HCT116 (cell line): ENCODE measurements at regions not wholly inside any gene's neighbourhood (a gene's known extent, or its start where the extent isn't known, plus 50 kb on each side); places are given as distances from the start of the nearest gene placed in this dataset.

Source experiments
- ATAC-seq: fragments of 200-7000 bp; cut with Tn5 transposase; 2 replicates; pipeline ENCODE4 v1.9.1; 2020; ENCODE audit warnings: mild to moderate bottlenecking, moderate library complexity
- BruUV-seq: library from RNA; stranded (reverse); fragments of 400-500 nt; replicated peaks from 2 replicates; lab custom pipeline; 2021; lab: Mats Ljungman, UMichigan
- CTCF ChIA-PET: fragments of 300-600 bp; sonication (Branson Sonifier 250); formaldehyde crosslinking; loops from one replicate; lab custom pipeline; 2021; ENCODE audit warnings: antibody characterized with exemption; lab: Charles Lee
- POLR2A ChIA-PET: fragments of 300-600, 350-600 bp; sonication (Branson Sonifier 250); formaldehyde crosslinking; loops from one replicate; lab custom pipeline; 2021; ENCODE audit warnings: antibody characterized with exemption; lab: Charles Lee
- RAD21 ChIA-PET, 2 experiments: fragments of 300-600 bp; sonication (Branson Sonifier 250); formaldehyde crosslinking; loops; one replicate each; lab custom pipeline; 2023; ENCODE audit warnings: low total read pairs in 2 of 2; ENCODE audit not compliant: uncharacterized antibody in 2 of 2, unreplicated experiment in 2 of 2, low non-redundant PET in 1 of 2; lab: Charles Lee
- DNase-seq: peaks from one replicate; pipeline ENCODE4 v3.0.0-alpha.2; 2010; ENCODE audit warnings: low read depth, low spot score
- H2AFZ ChIP-seq: fragments of 200-600 bp; shearing (Covaris generic), sonication (generic); 2 replicates; pipeline ENCODE4 v1.6.1; 2017; ENCODE audit warnings: low read depth, mixed run types, mixed read lengths, antibody characterized with exemption, low read length; ENCODE audit not compliant: poor library complexity, severe bottlenecking
- H3K27ac ChIP-seq: 2 replicates; pipeline ENCODE4 v1.5.1; 2012; ENCODE audit warnings: low read depth, low read length
- H3K27me3 ChIP-seq: fragments of 200-600 bp; sonication (generic); 2 replicates; pipeline ENCODE4 v1.6.1; 2016; ENCODE audit warnings: mixed run types, low read length, mixed read lengths; ENCODE audit not compliant: insufficient read depth
- H3K36me3 ChIP-seq, 2 experiments: fragments of 200-500 bp in 1 of 2; fragments of 200-600 bp in 1 of 2; sonication (Bioruptor generic) in 1 of 2; sonication (generic) in 1 of 2; 2 replicates each; pipeline versions ENCODE4 v1.5.1 to v1.6.1; 2014 to 2016; ENCODE audit warnings: low read length in 2 of 2, inconsistent platforms in 1 of 2, mixed read lengths in 1 of 2, mixed run types in 1 of 2; ENCODE audit not compliant: insufficient read depth in 2 of 2, control insufficient read depth in 1 of 2
- H3K4me1 ChIP-seq, 2 experiments: fragments of 200-600 bp in 1 of 2; sonication (generic) in 1 of 2; 2 replicates each; pipeline versions ENCODE4 v1.5.1 to v1.6.1; 2012 to 2017; ENCODE audit warnings: low read length in 2 of 2, inconsistent platforms in 1 of 2, mild to moderate bottlenecking in 1 of 2, mixed read lengths in 1 of 2, mixed run types in 1 of 2, moderate library complexity in 1 of 2; ENCODE audit not compliant: insufficient read depth in 2 of 2, control insufficient read depth in 1 of 2
- H3K4me2 ChIP-seq: fragments of 200-600 bp; sonication (generic); 2 replicates; pipeline ENCODE4 v1.6.1; 2017; ENCODE audit warnings: mixed run types, low read length, mixed read lengths
- H3K4me3 ChIP-seq, 2 experiments: fragments of 200-600 bp in 1 of 2; sonication (generic) in 1 of 2; replicated peaks in 1 of 2; 2 replicates each; pipeline ENCODE4 v1.5.1; 2011 to 2016; ENCODE audit warnings: low read length in 2 of 2, control low read depth in 1 of 2, low read depth in 1 of 2, mild to moderate bottlenecking in 1 of 2, mixed read lengths in 1 of 2, mixed run types in 1 of 2
- H3K79me2 ChIP-seq: fragments of 200-600 bp; sonication (generic); 2 replicates; pipeline ENCODE4 v1.6.1; 2017; ENCODE audit warnings: mild to moderate bottlenecking, mixed run types, low read length, moderate library complexity, mixed read lengths; ENCODE audit not compliant: insufficient read depth
- H3K9ac ChIP-seq: fragments of 200-600 bp; sonication (generic); 2 replicates; pipeline ENCODE4 v1.6.1; 2016; ENCODE audit warnings: low read length, mixed read lengths
- H3K9me2 ChIP-seq: fragments of 200-600 bp; sonication (generic), shearing (Covaris generic); 2 replicates; pipeline ENCODE4 v1.6.1; 2017; ENCODE audit warnings: mixed run types, mild to moderate bottlenecking, moderate library complexity; ENCODE audit not compliant: insufficient read depth
- H3K9me3 ChIP-seq, 2 experiments: fragments of 200-500 bp in 1 of 2; fragments of 200-600 bp in 1 of 2; sonication (Bioruptor generic) in 1 of 2; sonication (generic) in 1 of 2; 2 replicates each; pipeline ENCODE4 v1.6.1; 2014 to 2017; ENCODE audit warnings: low read length in 2 of 2, mixed read lengths in 2 of 2, inconsistent platforms in 1 of 2, low read depth in 1 of 2, mild to moderate bottlenecking in 1 of 2, mixed run types in 1 of 2, moderate library complexity in 1 of 2; ENCODE audit not compliant: control insufficient read depth in 1 of 2, insufficient read depth in 1 of 2
- H4K20me1 ChIP-seq: fragments of 200-600 bp; sonication (generic), shearing (Covaris generic); 2 replicates; pipeline ENCODE4 v1.6.1; 2017; ENCODE audit warnings: mixed run types, mild to moderate bottlenecking, moderate library complexity; ENCODE audit not compliant: insufficient read depth
- CBX3 ChIP-seq: IDR thresholded peaks from 2 replicates; pipeline ENCODE4 v1.6.1; 2012; ENCODE audit warnings: low read depth
- CEBPB ChIP-seq: IDR thresholded peaks from 2 replicates; pipeline ENCODE4 v1.6.1; 2012; ENCODE audit warnings: low read depth
- EGR1 ChIP-seq: IDR thresholded peaks from 2 replicates; pipeline ENCODE4 v1.6.1; 2012; ENCODE audit warnings: low read depth
- ELF1 ChIP-seq: IDR thresholded peaks from 2 replicates; pipeline ENCODE4 v1.6.1; 2012; ENCODE audit warnings: low read depth, borderline replicate concordance
- EZH2 ChIP-seq: fragments of 200-600 bp; sonication (generic); IDR thresholded peaks from 2 replicates; pipeline ENCODE4 v1.6.1; 2017; ENCODE audit warnings: antibody characterized with exemption, mixed run types
- EZH2phosphoT487 ChIP-seq: fragments of 200-600 bp; IDR thresholded peaks from 2 replicates; pipeline ENCODE4 v1.6.1; 2018; ENCODE audit warnings: antibody characterized with exemption, borderline replicate concordance
- JUND ChIP-seq: IDR thresholded peaks from 2 replicates; pipeline ENCODE4 v1.6.1; 2012
- POLR2A ChIP-seq: IDR thresholded peaks from 2 replicates; pipeline ENCODE4 v1.7.0; 2011; ENCODE audit warnings: borderline replicate concordance; ENCODE audit not compliant: insufficient read depth, insufficient read length; ENCODE audit errors: extremely low read depth
- POLR2AphosphoS5 ChIP-seq: IDR thresholded peaks from 2 replicates; pipeline ENCODE4 v1.6.1; 2011; ENCODE audit warnings: mild to moderate bottlenecking, low read depth, low read length, moderate library complexity
- RAD21 ChIP-seq: IDR thresholded peaks from 2 replicates; pipeline ENCODE4 v1.6.1; 2012; ENCODE audit warnings: low read depth, mild to moderate bottlenecking
- SIN3A ChIP-seq: IDR thresholded peaks from 2 replicates; pipeline ENCODE4 v1.6.1; 2012; ENCODE audit warnings: low read depth
- SP1 ChIP-seq: IDR thresholded peaks from 2 replicates; pipeline ENCODE4 v1.6.1; 2012; ENCODE audit warnings: low read depth
- SRF ChIP-seq: IDR thresholded peaks from 2 replicates; pipeline ENCODE4 v1.6.1; 2012; ENCODE audit warnings: low read depth
- YY1 ChIP-seq: IDR thresholded peaks from 2 replicates; pipeline ENCODE4 v1.6.1; 2011; ENCODE audit warnings: low read length, low read depth, moderate library complexity, mild to moderate bottlenecking; ENCODE audit not compliant: insufficient replicate concordance; ENCODE audit errors: extremely low read depth
- ZNF274 ChIP-seq: fragments of 200-500 bp; sonication (Bioruptor generic); IDR thresholded peaks from 2 replicates; pipeline ENCODE4 v1.6.1; 2014; ENCODE audit warnings: mild to moderate bottlenecking, low read depth, low read length, inconsistent platforms
- intact Hi-C: fragments of 100-400 bp; cut with micrococcal nuclease; formaldehyde crosslinking; loops from 2 replicates; pipeline ENCODE4 v1.10.0; 2022
- TF ChIP-seq, protein P1 (sequence below), 3 experiments: fragments of 200-600 bp in 1 of 3; sonication (generic) in 1 of 3; IDR thresholded peaks in 2 of 3; conservative IDR thresholded peaks in 1 of 3; 2 replicates each; pipeline ENCODE4 v1.5.1; 2012 to 2017; ENCODE audit warnings: low read depth in 2 of 3, low read length in 2 of 3, antibody characterized with exemption in 1 of 3, borderline replicate concordance in 1 of 3, control low read depth in 1 of 3, mild to moderate bottlenecking in 1 of 3, mixed read lengths in 1 of 3, mixed run types in 1 of 3, moderate library complexity in 1 of 3; ENCODE audit not compliant: insufficient read depth in 1 of 3
- TF ChIP-seq, protein P2 (sequence below): IDR thresholded peaks from 2 replicates; pipeline ENCODE4 v1.6.1; 2012
- TF ChIP-seq, protein P3 (sequence below): IDR thresholded peaks from 2 replicates; pipeline ENCODE4 v1.6.1; 2011; ENCODE audit warnings: mild to moderate bottlenecking, low read length, moderate library complexity; ENCODE audit not compliant: insufficient replicate concordance; ENCODE audit errors: extremely low read depth
- TF ChIP-seq, protein P4 (sequence below): IDR thresholded peaks from 2 replicates; pipeline ENCODE4 v1.6.1; 2012; ENCODE audit warnings: low read depth
- TF ChIP-seq, protein P5 (sequence below): IDR thresholded peaks from 2 replicates; pipeline ENCODE4 v1.6.1; 2012

DNA sequence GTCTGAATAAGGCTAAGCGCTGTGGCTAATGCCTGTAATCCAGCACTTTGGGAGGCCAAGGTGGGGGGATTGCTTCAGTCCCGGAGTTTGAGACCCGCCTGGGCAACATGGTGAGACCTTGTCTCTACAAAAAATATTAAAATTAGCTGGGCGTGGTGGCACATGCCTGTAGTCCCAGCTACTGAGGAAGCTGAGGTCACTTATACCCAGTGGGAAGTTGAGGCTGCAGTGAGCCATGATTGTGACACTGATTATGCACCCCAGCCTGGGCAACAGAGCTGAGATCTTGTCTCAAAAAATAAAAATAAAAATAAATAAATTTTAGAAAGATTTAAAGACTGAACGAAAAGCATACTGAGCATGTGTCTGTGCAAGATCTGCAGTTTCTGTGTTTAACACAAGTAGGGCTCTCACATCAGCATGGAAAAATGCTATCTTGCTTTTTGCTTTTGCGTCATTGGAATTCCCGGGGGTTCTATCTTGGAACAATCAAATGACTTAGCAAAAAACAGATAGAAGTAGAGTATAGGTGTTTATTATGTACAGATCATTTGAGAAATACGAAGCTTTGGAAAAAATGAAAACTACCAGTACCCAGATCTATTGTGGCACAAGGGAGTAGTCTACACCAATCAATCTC, 161.9 kb downstream of the CAPZA3 start:
- ATAC-seq (no peak), DNase-seq (no peak)
- Histone ChIP-seq H3K4me1 (no peaks in the 10 kb centered on the region), H3K79me2 (no peaks in the 10 kb centered on the region), H3K27ac (no peak overlapping the region), H3K9ac (no peak overlapping the region), H3K27me3 (no peaks in the 10 kb centered on the region), H4K20me1 (no peaks in the 10 kb centered on the region), H3K9me3 (no peaks in the 10 kb centered on the region), H3K4me2 (no peak overlapping the region), H3K4me3 (no peak overlapping the region), H2AFZ (no peak overlapping the region), H3K36me3 (no peaks in the 10 kb centered on the region), H3K9me2 (no peaks in the 10 kb centered on the region)
- BruUV-seq: no TSS peak
- RAD21 ChIA-PET: no interaction called here
- CTCF ChIA-PET: no interaction called here
- POLR2A ChIA-PET: no interaction called here
- TF ChIP-seq, protein P1, sequence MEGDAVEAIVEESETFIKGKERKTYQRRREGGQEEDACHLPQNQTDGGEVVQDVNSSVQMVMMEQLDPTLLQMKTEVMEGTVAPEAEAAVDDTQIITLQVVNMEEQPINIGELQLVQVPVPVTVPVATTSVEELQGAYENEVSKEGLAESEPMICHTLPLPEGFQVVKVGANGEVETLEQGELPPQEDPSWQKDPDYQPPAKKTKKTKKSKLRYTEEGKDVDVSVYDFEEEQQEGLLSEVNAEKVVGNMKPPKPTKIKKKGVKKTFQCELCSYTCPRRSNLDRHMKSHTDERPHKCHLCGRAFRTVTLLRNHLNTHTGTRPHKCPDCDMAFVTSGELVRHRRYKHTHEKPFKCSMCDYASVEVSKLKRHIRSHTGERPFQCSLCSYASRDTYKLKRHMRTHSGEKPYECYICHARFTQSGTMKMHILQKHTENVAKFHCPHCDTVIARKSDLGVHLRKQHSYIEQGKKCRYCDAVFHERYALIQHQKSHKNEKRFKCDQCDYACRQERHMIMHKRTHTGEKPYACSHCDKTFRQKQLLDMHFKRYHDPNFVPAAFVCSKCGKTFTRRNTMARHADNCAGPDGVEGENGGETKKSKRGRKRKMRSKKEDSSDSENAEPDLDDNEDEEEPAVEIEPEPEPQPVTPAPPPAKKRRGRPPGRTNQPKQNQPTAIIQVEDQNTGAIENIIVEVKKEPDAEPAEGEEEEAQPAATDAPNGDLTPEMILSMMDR (IDR thresholded peaks at IDR 0.05 in 2 of 3, conservative IDR thresholded peaks at IDR 0.05 in 1 of 3; ENCODE audit: borderline replicate concordance in 1 of 3, insufficient read depth in 1 of 3, low read depth in 2 of 3, low read length in 2 of 3): no peak
- TF ChIP-seq CBX3 (no peak), SRF (no peak), RAD21 (no peak), EZH2phosphoT487 (no peak), ZNF274 (no peak), POLR2AphosphoS5 (no peak), SIN3A (no peak), EZH2 (no peak), SP1 (no peak), JUND (no peak), ELF1 (no peak), POLR2A (no peak), YY1 (no peak), CEBPB (no peak), EGR1 (no peak)
- TF ChIP-seq, protein P2, sequence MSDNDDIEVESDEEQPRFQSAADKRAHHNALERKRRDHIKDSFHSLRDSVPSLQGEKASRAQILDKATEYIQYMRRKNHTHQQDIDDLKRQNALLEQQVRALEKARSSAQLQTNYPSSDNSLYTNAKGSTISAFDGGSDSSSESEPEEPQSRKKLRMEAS: no peak
- TF ChIP-seq, protein P3, sequence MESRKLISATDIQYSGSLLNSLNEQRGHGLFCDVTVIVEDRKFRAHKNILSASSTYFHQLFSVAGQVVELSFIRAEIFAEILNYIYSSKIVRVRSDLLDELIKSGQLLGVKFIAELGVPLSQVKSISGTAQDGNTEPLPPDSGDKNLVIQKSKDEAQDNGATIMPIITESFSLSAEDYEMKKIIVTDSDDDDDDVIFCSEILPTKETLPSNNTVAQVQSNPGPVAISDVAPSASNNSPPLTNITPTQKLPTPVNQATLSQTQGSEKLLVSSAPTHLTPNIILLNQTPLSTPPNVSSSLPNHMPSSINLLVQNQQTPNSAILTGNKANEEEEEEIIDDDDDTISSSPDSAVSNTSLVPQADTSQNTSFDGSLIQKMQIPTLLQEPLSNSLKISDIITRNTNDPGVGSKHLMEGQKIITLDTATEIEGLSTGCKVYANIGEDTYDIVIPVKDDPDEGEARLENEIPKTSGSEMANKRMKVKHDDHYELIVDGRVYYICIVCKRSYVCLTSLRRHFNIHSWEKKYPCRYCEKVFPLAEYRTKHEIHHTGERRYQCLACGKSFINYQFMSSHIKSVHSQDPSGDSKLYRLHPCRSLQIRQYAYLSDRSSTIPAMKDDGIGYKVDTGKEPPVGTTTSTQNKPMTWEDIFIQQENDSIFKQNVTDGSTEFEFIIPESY: no peak
- TF ChIP-seq, protein P4, sequence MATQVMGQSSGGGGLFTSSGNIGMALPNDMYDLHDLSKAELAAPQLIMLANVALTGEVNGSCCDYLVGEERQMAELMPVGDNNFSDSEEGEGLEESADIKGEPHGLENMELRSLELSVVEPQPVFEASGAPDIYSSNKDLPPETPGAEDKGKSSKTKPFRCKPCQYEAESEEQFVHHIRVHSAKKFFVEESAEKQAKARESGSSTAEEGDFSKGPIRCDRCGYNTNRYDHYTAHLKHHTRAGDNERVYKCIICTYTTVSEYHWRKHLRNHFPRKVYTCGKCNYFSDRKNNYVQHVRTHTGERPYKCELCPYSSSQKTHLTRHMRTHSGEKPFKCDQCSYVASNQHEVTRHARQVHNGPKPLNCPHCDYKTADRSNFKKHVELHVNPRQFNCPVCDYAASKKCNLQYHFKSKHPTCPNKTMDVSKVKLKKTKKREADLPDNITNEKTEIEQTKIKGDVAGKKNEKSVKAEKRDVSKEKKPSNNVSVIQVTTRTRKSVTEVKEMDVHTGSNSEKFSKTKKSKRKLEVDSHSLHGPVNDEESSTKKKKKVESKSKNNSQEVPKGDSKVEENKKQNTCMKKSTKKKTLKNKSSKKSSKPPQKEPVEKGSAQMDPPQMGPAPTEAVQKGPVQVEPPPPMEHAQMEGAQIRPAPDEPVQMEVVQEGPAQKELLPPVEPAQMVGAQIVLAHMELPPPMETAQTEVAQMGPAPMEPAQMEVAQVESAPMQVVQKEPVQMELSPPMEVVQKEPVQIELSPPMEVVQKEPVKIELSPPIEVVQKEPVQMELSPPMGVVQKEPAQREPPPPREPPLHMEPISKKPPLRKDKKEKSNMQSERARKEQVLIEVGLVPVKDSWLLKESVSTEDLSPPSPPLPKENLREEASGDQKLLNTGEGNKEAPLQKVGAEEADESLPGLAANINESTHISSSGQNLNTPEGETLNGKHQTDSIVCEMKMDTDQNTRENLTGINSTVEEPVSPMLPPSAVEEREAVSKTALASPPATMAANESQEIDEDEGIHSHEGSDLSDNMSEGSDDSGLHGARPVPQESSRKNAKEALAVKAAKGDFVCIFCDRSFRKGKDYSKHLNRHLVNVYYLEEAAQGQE: no peak
- TF ChIP-seq, protein P5, sequence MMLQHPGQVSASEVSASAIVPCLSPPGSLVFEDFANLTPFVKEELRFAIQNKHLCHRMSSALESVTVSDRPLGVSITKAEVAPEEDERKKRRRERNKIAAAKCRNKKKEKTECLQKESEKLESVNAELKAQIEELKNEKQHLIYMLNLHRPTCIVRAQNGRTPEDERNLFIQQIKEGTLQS: no peak
- intact Hi-C loops: no loop called here
